ENCODE measurements at regions not wholly inside any gene's neighbourhood (a gene's known extent, or its start where the extent isn't known, plus 50 kb on each side); places are given as distances from the start of the nearest gene placed in this dataset.

DNA sequence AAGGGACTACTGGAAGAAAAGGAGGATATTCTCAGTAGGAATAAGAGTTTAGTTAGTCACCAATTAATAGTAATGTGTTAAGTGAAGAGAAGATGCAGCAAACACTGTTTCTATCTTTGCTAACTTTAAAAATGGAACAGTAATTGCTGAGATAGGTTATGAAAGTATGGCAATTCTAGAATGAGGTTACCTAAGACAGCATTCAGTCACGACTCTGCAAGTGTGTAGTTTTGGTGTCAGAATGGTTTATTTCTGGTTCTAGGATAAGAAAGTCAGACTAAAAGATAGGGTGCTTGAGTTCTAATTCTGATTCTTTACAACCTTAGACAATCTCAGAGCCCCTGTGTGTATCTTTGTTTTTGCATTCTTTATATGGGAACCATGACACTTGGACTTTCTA is 138.1 kb downstream of the POU4F1 start:
- Histone ChIP-seq H3K27ac (ENCODE audit: low read depth, low read length) (no peak overlapping the region), H4K20me1 (ENCODE audit: low read depth, low read length) (no peaks in the 10 kb centered on the region), H2AFZ (ENCODE audit: low read depth, low read length, severe bottlenecking) (no peak overlapping the region), H3K9me3 (ENCODE audit: insufficient read depth, low read length) (no peaks in the 10 kb centered on the region), H3K9ac (ENCODE audit: low read length) (no peak overlapping the region), H3K36me3 (ENCODE audit: low read length) (no peaks in the 10 kb centered on the region), H3K4me2 (ENCODE audit: low read depth, low read length, poor library complexity, severe bottlenecking) (no peak overlapping the region), H3F3A (ENCODE audit: insufficient read depth) (no peaks in the 10 kb centered on the region), H3K27me3 (ENCODE audit: low read length) (no peaks in the 10 kb centered on the region), H3K79me2 (ENCODE audit: insufficient read depth, low read length) (no peaks in the 10 kb centered on the region), H3K4me3 (ENCODE audit: insufficient read depth, low read length, poor library complexity, severe bottlenecking) (no peak overlapping the region), H3K9me2 (replicated peaks; ENCODE audit: insufficient read depth, low read length) (no peaks in the 10 kb centered on the region)
- TF ChIP-seq, protein P1, sequence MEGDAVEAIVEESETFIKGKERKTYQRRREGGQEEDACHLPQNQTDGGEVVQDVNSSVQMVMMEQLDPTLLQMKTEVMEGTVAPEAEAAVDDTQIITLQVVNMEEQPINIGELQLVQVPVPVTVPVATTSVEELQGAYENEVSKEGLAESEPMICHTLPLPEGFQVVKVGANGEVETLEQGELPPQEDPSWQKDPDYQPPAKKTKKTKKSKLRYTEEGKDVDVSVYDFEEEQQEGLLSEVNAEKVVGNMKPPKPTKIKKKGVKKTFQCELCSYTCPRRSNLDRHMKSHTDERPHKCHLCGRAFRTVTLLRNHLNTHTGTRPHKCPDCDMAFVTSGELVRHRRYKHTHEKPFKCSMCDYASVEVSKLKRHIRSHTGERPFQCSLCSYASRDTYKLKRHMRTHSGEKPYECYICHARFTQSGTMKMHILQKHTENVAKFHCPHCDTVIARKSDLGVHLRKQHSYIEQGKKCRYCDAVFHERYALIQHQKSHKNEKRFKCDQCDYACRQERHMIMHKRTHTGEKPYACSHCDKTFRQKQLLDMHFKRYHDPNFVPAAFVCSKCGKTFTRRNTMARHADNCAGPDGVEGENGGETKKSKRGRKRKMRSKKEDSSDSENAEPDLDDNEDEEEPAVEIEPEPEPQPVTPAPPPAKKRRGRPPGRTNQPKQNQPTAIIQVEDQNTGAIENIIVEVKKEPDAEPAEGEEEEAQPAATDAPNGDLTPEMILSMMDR (IDR thresholded peaks at IDR 0.05; ENCODE audit: insufficient read depth, low read length, poor library complexity, severe bottlenecking) = no peak
- no peak for TF ChIP-seq EZH2phosphoT487 (conservative IDR thresholded peaks at IDR 0.05; ENCODE audit: low read length)

DNA sequence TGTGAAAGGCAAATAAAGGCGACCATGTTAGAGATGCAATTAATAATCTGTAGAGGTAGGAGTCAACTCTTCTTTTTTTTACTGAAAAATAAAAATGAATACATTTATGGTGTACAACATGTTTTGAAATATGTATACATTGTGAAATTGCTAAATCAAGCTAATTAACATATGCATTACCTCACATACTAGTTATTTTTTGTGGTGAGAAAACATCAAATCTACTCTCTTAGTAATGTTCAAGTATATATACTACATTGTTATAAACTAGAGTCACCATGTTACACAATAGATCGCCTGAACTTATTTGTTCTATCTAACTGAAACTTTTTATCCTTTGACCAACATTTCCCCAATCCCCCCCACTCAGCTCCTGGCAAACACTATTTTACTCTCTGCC is 143.2 kb downstream of the POU4F1 start:
- H2AFZ ChIP-seq (ENCODE audit: low read depth, low read length, severe bottlenecking) = no peak overlapping the region
- H3K9me3 ChIP-seq (ENCODE audit: insufficient read depth, low read length) = no peaks in the 10 kb centered on the region
- TF ChIP-seq EZH2phosphoT487 (conservative IDR thresholded peaks at IDR 0.05; ENCODE audit: low read length) = no peak
- H3K27ac ChIP-seq (ENCODE audit: low read depth, low read length) = no peak overlapping the region
- H4K20me1 ChIP-seq (ENCODE audit: low read depth, low read length) = no peaks in the 10 kb centered on the region
- H3F3A ChIP-seq (ENCODE audit: insufficient read depth) = no peaks in the 10 kb centered on the region
- H3K27me3 ChIP-seq (ENCODE audit: low read length) = no peaks in the 10 kb centered on the region
- no peaks in the 10 kb centered on the region for H3K9me2 ChIP-seq (replicated peaks; ENCODE audit: insufficient read depth, low read length)
- H3K79me2 ChIP-seq (ENCODE audit: insufficient read depth, low read length) = no peaks in the 10 kb centered on the region
- H3K4me3 ChIP-seq (ENCODE audit: insufficient read depth, low read length, poor library complexity, severe bottlenecking) = no peak overlapping the region
- H3K36me3 ChIP-seq (ENCODE audit: low read length) = no peaks in the 10 kb centered on the region
- no peak overlapping the region for H3K9ac ChIP-seq (ENCODE audit: low read length)
- no peak overlapping the region for H3K4me2 ChIP-seq (ENCODE audit: low read depth, low read length, poor library complexity, severe bottlenecking)

DNA sequence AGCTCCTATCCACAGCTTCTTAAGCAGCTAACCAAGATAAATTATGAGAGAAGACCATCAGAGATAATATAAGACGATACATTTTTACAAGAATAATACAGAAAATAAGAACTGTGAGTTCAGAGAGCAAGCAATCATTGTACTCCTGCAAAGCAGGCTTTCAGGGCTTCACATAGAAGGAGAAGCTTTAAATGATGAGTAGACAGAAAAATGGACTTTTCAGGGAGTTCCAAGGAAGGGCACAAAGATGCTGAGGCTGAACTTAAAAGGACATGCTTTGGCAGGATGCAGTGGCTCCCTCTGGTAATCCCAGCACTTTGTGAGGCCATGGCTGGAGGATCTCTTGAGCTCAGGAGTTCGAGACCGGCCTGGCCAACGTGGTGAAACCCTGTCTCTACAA is 159.5 kb downstream of the POU4F1 start:
- Histone ChIP-seq H4K20me1 (ENCODE audit: low read depth, low read length) (no peaks in the 10 kb centered on the region), H3K4me2 (ENCODE audit: low read depth, low read length, poor library complexity, severe bottlenecking) (no peak overlapping the region), H3K36me3 (ENCODE audit: low read length) (no peaks in the 10 kb centered on the region), H3K9me3 (ENCODE audit: insufficient read depth, low read length) (no peaks in the 10 kb centered on the region), H2AFZ (ENCODE audit: low read depth, low read length, severe bottlenecking) (no peak overlapping the region), H3K27ac (ENCODE audit: low read depth, low read length) (no peak overlapping the region), H3K9me2 (replicated peaks; ENCODE audit: insufficient read depth, low read length) (no peaks in the 10 kb centered on the region), H3K4me3 (ENCODE audit: insufficient read depth, low read length, poor library complexity, severe bottlenecking) (no peak overlapping the region), H3K27me3 (ENCODE audit: low read length) (no peaks in the 10 kb centered on the region), H3K9ac (ENCODE audit: low read length) (no peak overlapping the region), H3K79me2 (ENCODE audit: insufficient read depth, low read length) (no peaks in the 10 kb centered on the region), H3F3A (ENCODE audit: insufficient read depth) (no peaks in the 10 kb centered on the region)
- TF ChIP-seq, protein P1 (IDR thresholded peaks at IDR 0.05; ENCODE audit: insufficient read depth, low read length, poor library complexity, severe bottlenecking) = no peak
- no peak for TF ChIP-seq EZH2phosphoT487 (conservative IDR thresholded peaks at IDR 0.05; ENCODE audit: low read length)

DNA sequence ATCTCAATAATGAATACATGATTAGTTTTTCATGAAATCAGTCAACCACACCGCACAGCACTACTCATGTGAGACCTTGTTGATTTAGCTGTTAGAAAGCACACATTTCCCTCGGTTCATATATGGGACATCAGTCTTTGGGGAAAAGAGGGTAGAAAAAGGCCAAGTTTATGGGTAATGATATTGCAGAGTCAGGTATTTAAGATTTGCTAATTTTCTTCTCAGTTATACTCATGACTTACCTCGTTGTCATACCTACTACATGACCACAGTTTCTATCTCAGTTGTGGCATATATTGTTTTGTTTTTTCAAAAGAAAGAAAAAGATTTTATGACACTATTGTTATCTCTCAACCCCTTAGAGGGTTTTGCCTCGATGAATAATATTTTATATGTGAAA is 165.6 kb downstream of the POU4F1 start:
- H3K27me3 ChIP-seq (ENCODE audit: low read length) = no peaks in the 10 kb centered on the region
- H3K4me2 ChIP-seq (ENCODE audit: low read depth, low read length, poor library complexity, severe bottlenecking) = no peak overlapping the region
- H3K9me2 ChIP-seq (replicated peaks; ENCODE audit: insufficient read depth, low read length) = no peaks in the 10 kb centered on the region
- H3F3A ChIP-seq (ENCODE audit: insufficient read depth) = no peaks in the 10 kb centered on the region
- no peak overlapping the region for H3K9ac ChIP-seq (ENCODE audit: low read length)
- no peak overlapping the region for H3K4me3 ChIP-seq (ENCODE audit: insufficient read depth, low read length, poor library complexity, severe bottlenecking)
- no peaks in the 10 kb centered on the region for H3K9me3 ChIP-seq (ENCODE audit: insufficient read depth, low read length)
- no peaks in the 10 kb centered on the region for H3K36me3 ChIP-seq (ENCODE audit: low read length)
- 0 out of 2 replicates have a peak, but pooled peaks cover 4% of the 10 kb centered on the region for H4K20me1 ChIP-seq (ENCODE audit: low read depth, low read length)
- H3K27ac ChIP-seq (ENCODE audit: low read depth, low read length) = no peak overlapping the region
- no peak for TF ChIP-seq EZH2phosphoT487 (conservative IDR thresholded peaks at IDR 0.05; ENCODE audit: low read length)
- TF ChIP-seq, protein P1 (IDR thresholded peaks at IDR 0.05; ENCODE audit: insufficient read depth, low read length, poor library complexity, severe bottlenecking) = no peak
- no peak overlapping the region for H2AFZ ChIP-seq (ENCODE audit: low read depth, low read length, severe bottlenecking)
- no peaks in the 10 kb centered on the region for H3K79me2 ChIP-seq (ENCODE audit: insufficient read depth, low read length)
